Duodenal mucosa (tissue), 2 donors: ENCODE measurements at regions not wholly inside any gene's neighbourhood (a gene's known extent, or its start where the extent isn't known, plus 50 kb on each side); places are given as distances from the start of the nearest gene placed in this dataset.
"Not testable (repeated sequence)": the region's sequence is repeated elsewhere in the genome, so short reads cannot be mapped to it uniquely, and the experiment has no call there.

Source experiments
- H3K27ac ChIP-seq: one replicate; pipeline ENCODE4 v1.7.0; 2013; ENCODE audit warnings: low read depth, low read length
- H3K27me3 ChIP-seq, 2 donors: one replicate each; pipeline ENCODE4 v1.7.0; 2013; ENCODE audit warnings: low read length in 2 of 2, control low read depth in 1 of 2; ENCODE audit not compliant: insufficient read depth in 2 of 2, control insufficient read depth in 1 of 2
- H3K36me3 ChIP-seq, 2 donors: one replicate each; pipeline ENCODE4 v1.7.0; 2013; ENCODE audit warnings: low read length in 2 of 2, control low read depth in 1 of 2; ENCODE audit not compliant: insufficient read depth in 2 of 2, control insufficient read depth in 1 of 2
- H3K4me1 ChIP-seq, 2 donors: one replicate each; pipeline ENCODE4 v1.7.0; 2013; ENCODE audit warnings: low read length in 2 of 2, control low read depth in 1 of 2; ENCODE audit not compliant: insufficient read depth in 2 of 2, control insufficient read depth in 1 of 2
- H3K4me3 ChIP-seq, 2 donors: one replicate each; pipeline ENCODE4 v1.7.0; 2013; ENCODE audit warnings: low read length in 2 of 2, low read depth in 1 of 2
- H3K9ac ChIP-seq, 2 donors: one replicate each; pipeline ENCODE4 v1.7.0; 2013; ENCODE audit warnings: low read length in 2 of 2, low read depth in 1 of 2
- H3K9me3 ChIP-seq, 2 donors: one replicate each; pipeline ENCODE4 v1.7.0; 2013; ENCODE audit warnings: low read length in 2 of 2, control low read depth in 1 of 2; ENCODE audit not compliant: control insufficient read depth in 1 of 2

DNA sequence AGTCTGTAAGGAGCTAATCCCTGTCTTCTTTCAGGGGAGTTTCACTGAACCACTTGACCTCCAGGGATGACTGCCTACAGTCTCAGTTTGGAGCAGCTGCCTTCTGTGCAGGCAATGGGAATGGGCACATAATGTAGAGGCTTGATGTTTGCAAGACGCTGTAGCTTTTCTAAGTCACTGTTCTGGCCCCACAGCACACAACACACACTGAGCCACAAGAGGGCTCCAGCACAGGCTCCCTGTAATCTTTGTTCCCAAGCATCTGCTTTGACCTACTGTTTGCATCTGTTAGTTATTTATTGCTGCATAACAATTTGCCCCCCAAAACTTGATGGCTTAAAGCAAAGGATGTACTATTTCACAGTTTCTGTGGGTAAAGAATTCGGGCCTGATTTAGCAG lies 419.0 kb upstream of the ASIC2 start:
- H3K4me1 ChIP-seq: no peaks in the 10 kb centered on the region
- H3K9me3 ChIP-seq: no peaks in the 10 kb centered on the region
- no peaks in the 10 kb centered on the region for H3K36me3 ChIP-seq
- no peak overlapping the region for H3K9ac ChIP-seq
- H3K27ac ChIP-seq: no peak overlapping the region
- H3K4me3 ChIP-seq: no peak overlapping the region
- no peaks in the 10 kb centered on the region for H3K27me3 ChIP-seq

DNA sequence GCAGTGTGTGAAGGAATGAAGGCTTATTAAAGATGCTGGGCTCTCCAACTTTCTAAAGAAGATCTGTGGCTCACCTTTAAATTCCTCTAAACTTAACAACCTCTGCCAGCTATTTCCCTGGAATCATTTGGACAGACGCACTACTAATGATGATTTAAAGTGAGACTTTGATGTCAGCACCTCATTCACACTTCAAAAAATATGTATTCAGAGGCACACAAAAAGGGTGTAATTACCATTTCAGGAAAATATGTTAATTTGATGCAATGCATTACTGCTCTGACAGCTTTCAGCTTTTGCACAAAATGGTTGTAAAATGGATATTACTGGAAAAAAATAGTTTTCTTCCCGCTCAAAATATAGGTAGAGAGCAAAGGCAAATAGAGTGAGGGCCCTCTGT lies 423.9 kb upstream of the ASIC2 start:
- H3K9ac ChIP-seq: no peak overlapping the region
- H3K27me3 ChIP-seq: peaks cover 0 to 8% of the 10 kb centered on the region in 2 donors
- no peak overlapping the region for H3K27ac ChIP-seq

DNA sequence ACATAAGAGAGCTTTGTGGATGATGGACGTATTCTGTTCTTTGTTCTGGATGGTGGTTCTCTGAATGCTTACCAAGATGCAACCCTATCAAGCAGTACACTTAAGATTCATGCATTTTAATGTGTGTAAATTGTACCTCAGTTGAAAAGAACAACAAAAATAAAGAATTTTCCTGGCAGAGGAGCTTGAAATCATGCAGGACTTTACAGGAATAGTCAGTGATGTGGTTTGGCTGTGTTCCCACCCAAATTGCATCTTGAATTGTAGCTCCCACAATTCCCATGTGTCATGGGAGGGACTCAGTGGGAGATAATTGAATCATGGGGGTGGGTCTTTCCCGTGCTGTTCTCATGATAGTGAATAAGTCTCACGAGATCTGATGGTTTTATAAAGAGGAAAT lies 430.6 kb upstream of the ASIC2 start:
- not testable (repeated sequence) for H3K27me3 ChIP-seq, H3K9me3 ChIP-seq, H3K4me1 ChIP-seq

More for the DNA sequence above, 423.9 kb upstream of the ASIC2 start:
- Histone ChIP-seq H3K4me1 (no peaks in the 10 kb centered on the region), H3K9me3 (no peaks in the 10 kb centered on the region), H3K4me3 (no peak overlapping the region), H3K36me3 (no peaks in the 10 kb centered on the region)

DNA sequence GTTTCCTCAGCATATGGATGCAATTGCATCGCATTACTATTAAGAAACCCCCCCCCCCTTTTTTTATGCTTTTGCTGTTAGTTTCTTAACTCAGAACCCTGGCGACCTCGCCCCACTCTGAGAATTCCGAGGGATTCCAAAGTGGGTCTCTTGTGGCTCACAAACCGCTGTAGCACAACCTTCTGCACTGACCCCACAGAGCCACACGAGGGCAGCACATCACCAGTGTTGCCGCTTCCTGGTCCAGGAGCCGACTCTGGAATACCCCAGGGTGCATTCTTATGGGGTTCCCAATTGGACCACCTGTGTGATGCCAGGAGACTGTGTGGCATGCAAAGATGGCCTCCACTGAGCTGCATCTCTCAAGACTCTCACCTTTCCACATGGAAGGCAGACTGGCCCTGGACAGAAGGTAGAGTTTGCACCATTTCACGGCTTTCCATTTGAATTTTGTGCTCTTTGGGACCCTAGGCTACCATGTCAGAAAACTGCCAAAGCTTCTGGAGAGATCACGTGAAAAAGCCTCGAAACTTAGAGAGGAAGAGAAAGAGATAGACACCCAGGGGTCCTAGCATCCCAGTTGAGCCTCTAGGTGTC lies 432.7 kb upstream of the ASIC2 start:
- Histone ChIP-seq H3K27me3 (peaks cover 0 to 8% of the 10 kb centered on the region in 2 donors), H3K36me3 (no peaks in the 10 kb centered on the region)

More for the DNA sequence above, 430.6 kb upstream of the ASIC2 start:
- not testable (repeated sequence) for H3K36me3 ChIP-seq, H3K9ac ChIP-seq, H3K27ac ChIP-seq, H3K4me3 ChIP-seq

DNA sequence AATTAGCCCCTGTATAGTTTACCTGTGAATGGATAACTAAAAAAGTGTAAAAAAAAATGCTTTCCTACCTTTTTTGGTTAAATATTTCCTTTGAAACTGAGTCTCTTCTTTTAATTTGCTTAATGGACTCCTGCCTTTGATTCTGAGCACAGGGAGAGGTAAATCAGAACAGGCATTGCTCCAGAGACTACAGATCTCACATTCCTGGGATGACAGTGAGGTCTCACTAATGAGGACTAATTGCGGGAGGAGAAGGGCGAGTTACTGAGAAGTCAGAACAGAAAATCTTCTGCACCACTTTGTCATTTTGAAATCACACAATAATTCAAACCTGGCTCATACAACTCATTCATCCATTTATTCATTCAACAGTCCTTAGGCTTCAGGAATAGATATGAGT lies 437.0 kb upstream of the ASIC2 start:
- H3K27ac ChIP-seq: no peak overlapping the region

More for the DNA sequence above, 432.7 kb upstream of the ASIC2 start:
- H3K4me1 ChIP-seq: no peaks in the 10 kb centered on the region
- no peak overlapping the region for H3K4me3 ChIP-seq
- no peak overlapping the region for H3K27ac ChIP-seq
- no peaks in the 10 kb centered on the region for H3K9me3 ChIP-seq
- no peak overlapping the region for H3K9ac ChIP-seq

DNA sequence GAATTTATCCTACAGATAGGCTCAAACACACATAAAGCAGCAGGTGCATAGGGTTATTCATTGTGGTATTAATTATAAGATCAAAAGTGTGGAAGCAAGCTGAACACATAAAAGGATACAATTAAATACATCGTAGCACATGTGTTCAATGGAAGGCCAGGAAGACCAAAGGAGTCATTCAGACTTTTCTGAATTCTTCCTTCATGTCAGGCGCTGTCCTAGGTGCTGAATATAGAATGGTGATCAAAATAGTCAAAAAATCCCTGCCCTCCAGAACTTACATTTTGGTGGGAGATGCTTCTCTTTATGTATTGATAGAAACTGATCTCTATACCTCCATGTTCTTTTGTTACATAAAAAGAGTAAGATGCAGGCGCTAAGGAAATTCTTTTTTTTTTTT lies 439.0 kb upstream of the ASIC2 start:
- no peaks in the 10 kb centered on the region for H3K4me1 ChIP-seq
- H3K4me3 ChIP-seq: no peak overlapping the region
- H3K27me3 ChIP-seq: peaks cover 0 to 8% of the 10 kb centered on the region in 2 donors

More for the DNA sequence above, 437.0 kb upstream of the ASIC2 start:
- Histone ChIP-seq H3K27me3 (peaks cover 0 to 8% of the 10 kb centered on the region in 2 donors), H3K9ac (no peak overlapping the region), H3K4me1 (no peaks in the 10 kb centered on the region), H3K36me3 (no peaks in the 10 kb centered on the region), H3K4me3 (no peak overlapping the region), H3K9me3 (no peaks in the 10 kb centered on the region)

DNA sequence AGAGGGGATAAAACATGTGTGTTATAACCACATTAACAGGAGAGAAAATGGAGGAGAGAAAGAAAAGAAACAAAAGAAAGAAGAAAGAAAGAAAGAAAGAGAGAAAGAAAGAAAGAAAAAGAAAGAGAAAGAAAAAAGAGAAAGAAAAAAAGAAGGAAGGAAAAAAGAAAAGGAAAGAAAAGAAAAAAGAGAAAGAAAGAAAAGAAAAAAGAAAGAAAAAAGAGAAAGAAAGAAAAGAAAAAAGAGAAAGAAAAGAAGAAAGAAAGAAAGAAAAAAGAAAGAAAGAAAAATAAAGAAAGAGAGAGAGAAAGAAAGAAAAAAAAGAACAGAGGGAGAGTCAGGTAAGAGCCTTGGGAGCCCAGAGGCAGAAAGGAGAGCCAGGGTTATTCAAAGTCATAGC lies 446.6 kb upstream of the ASIC2 start:
- H3K36me3 ChIP-seq: no peaks in the 10 kb centered on the region
- H3K9me3 ChIP-seq: no peaks in the 10 kb centered on the region
- no peak overlapping the region for H3K4me3 ChIP-seq
- no peaks in the 10 kb centered on the region for H3K4me1 ChIP-seq
- no peak overlapping the region for H3K27ac ChIP-seq
- H3K9ac ChIP-seq: no peak overlapping the region
- H3K27me3 ChIP-seq: peaks cover 0 to 3% of the 10 kb centered on the region in 2 donors

More for the DNA sequence above, 439.0 kb upstream of the ASIC2 start:
- no peak overlapping the region for H3K27ac ChIP-seq
- H3K9ac ChIP-seq: no peak overlapping the region
- no peaks in the 10 kb centered on the region for H3K9me3 ChIP-seq
- no peaks in the 10 kb centered on the region for H3K36me3 ChIP-seq

DNA sequence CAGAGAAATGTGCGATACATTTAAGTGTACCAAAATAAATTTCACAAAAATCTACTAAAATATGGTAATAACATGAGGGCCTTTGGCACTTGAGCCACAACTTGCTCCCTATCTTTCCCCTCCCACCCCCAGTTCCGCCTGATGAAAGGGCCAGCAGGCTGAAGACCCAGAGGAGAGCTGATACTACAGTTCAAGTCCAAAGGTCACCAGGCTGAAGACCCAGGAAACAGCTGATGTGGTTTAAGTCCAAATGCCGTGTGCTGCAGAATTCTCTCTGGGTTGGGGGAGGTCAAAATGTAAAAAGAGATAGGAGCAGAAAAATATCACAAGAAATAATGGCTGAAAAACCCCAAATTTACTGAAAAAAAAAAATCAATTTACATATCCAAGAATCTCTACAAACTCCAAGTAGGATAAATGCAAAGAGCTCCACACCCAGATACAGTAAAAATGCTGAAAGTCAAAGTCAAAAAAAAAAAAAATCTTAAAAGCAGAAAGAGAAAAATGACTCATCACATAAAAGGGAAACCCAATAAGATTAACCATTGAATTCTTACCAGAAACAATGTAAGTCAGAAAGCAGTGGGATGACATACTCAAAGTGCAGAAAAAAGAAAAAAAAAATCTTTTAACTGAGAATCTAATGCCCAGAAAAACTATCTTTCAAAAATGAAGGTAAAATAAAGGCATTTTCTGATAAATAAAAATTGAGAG lies 452.1 kb upstream of the ASIC2 start:
- Histone ChIP-seq H3K4me3 (no peak overlapping the region), H3K9me3 (no peaks in the 10 kb centered on the region), H3K4me1 (no peaks in the 10 kb centered on the region), H3K36me3 (no peaks in the 10 kb centered on the region), H3K9ac (no peak overlapping the region), H3K27me3 (peaks cover 3% of the 10 kb centered on the region in 2 donors), H3K27ac (no peak overlapping the region)

DNA sequence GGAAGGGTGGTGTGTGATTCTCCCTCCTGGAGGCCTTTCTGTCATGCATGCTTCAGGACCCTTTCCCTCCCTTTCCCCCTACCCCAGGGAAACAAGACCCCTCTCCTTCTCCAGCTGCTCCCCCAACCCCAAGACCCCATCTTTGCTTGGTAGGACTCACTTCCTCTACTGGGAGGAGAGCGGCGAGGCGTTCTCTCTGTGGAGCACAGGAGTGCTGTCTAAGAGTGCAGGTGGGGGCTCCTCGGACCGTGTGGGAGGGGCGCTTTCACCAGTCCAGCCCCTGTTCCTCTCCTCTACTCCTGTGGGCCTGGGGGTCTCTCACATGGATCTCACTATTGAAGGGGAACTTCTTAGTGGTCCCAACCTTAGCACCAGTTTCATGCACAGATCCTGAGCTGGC lies 456.1 kb upstream of the ASIC2 start:
- Histone ChIP-seq H3K9ac (no peak overlapping the region), H3K9me3 (no peaks in the 10 kb centered on the region), H3K4me3 (no peak overlapping the region), H3K27me3 (peaks cover 0 to 3% of the 10 kb centered on the region in 2 donors), H3K36me3 (no peaks in the 10 kb centered on the region), H3K27ac (no peak overlapping the region), H3K4me1 (no peaks in the 10 kb centered on the region)

DNA sequence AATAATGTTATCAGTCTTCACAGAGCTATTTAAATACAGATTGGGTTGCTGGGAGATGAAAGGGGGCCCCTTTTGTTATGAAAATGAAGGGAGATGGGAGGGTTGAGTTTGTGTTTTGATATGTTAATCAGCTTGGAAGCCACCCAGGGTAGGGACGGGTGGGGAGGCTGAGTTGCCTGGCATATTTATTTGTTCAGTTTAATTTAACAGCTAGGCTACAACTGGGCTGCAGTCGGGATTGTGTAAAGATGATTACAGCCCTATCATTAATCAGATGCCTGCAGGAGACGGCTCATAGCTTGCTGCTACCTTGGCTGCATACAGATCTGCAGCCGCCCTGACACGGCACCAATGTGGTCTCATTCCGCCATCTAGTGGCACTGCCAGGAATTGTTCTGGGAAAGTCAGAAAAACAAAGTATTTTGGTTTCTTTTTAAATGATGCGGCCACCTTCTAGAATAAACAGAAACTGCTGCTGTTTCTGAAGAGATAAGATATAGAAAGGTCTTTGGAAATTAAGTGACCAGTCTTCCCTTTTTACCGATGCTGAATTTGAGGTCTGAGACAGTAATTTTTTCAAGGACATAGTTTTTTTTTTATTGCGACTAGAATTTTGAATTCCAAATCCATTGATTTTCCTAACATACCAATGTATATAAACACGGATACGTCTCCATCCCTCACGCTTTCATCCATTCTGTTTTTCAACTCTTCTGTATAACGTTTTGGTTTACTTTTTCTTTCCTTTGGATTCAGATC lies 458.0 kb upstream of the ASIC2 start:
- Histone ChIP-seq H3K27ac (no peak overlapping the region), H3K9me3 (no peaks in the 10 kb centered on the region), H3K9ac (no peak overlapping the region), H3K27me3 (peaks cover 0 to 3% of the 10 kb centered on the region in 2 donors), H3K4me3 (no peak overlapping the region), H3K4me1 (no peaks in the 10 kb centered on the region), H3K36me3 (no peaks in the 10 kb centered on the region)
